ENCODE measurements at regions not wholly inside any gene's neighbourhood (a gene's known extent, or its start where the extent isn't known, plus 50 kb on each side); places are given as distances from the start of the nearest gene placed in this dataset.

DNA sequence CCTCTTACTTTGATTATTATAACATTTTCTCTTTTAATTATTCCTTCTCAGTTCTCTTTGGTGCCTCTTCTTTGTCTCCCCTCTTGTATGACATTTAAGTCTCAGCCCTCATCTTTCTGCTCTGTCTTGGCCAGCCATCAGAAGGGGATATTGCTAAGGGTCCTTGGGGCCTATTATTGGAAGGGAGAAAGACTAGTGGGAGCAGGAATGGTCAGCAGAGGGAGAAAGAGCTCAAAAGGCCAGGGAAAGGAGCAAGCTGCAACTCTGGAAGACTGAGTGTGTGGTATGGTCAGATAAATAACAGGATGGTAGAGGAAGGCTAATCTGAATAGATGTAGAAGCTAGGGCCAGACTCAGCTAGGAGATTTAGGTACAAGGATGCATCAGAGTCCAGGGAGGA is 336.9 kb downstream of the TDRD3 start:
- TF ChIP-seq, protein P1, sequence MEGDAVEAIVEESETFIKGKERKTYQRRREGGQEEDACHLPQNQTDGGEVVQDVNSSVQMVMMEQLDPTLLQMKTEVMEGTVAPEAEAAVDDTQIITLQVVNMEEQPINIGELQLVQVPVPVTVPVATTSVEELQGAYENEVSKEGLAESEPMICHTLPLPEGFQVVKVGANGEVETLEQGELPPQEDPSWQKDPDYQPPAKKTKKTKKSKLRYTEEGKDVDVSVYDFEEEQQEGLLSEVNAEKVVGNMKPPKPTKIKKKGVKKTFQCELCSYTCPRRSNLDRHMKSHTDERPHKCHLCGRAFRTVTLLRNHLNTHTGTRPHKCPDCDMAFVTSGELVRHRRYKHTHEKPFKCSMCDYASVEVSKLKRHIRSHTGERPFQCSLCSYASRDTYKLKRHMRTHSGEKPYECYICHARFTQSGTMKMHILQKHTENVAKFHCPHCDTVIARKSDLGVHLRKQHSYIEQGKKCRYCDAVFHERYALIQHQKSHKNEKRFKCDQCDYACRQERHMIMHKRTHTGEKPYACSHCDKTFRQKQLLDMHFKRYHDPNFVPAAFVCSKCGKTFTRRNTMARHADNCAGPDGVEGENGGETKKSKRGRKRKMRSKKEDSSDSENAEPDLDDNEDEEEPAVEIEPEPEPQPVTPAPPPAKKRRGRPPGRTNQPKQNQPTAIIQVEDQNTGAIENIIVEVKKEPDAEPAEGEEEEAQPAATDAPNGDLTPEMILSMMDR (IDR thresholded peaks at IDR 0.05; ENCODE audit: insufficient read depth, missing control alignments): no peak
- DNase-seq (ENCODE audit: insufficient read length, low spot score) (no peak), FAIRE-seq (no peak)

DNA sequence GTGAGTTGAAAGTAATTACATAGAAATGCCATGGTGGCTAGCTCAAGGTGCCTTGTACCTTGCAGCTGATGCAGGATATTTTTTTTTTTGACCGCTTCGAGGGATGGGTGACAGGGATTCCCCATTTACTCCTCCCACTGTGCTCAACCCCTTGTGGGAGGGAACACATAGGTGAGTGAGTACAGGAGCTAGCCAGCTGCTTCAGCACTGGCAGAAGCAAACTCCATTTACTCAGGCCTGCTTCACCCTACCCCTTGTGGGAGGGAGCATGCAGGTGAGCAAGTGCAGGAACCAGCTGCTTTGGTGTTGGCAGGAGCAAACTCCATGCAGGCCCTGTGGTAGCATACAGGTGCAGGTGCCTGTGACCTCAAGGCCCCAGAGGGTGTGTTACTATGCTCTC is 330.1 kb downstream of the TDRD3 start:
- TF ChIP-seq, protein P1 (IDR thresholded peaks at IDR 0.05; ENCODE audit: insufficient read depth, missing control alignments): no peak
- DNase-seq (ENCODE audit: insufficient read length, low spot score) (no peak), FAIRE-seq (no peak)

- no peak for DNase-seq (ENCODE audit: insufficient read length, low spot score)
- FAIRE-seq: no peak
- TF ChIP-seq, protein P1 (IDR thresholded peaks at IDR 0.05; ENCODE audit: insufficient read depth, missing control alignments): no peak
Measured at GRCh38 chr13:60721063-60721462, 324.0 kb downstream of the TDRD3 start.

DNA sequence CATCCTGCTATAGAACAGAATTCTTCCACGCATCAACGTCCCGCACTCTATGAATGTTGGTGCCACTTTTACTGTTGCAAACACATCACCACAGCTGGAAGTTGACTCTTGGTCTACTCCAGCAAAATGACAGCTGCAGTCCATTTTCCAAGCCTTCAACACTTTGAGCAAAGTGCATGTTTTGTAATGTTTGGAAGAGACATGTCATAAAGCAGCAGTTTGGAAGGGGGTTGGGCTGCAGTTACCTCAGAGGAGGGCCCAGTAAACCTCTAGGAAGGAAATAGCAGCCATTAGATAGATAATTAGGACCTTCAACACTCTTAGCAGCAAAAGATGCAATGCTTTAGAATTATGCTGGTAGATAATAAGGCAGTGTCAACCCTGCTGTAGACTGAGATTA is 323.6 kb downstream of the TDRD3 start:
- TF ChIP-seq, protein P1 (IDR thresholded peaks at IDR 0.05; ENCODE audit: insufficient read depth, missing control alignments): no peak
- DNase-seq (ENCODE audit: insufficient read length, low spot score): no peak
- FAIRE-seq: no peak

- FAIRE-seq: no peak
- no peak for DNase-seq (ENCODE audit: insufficient read length, low spot score)
- TF ChIP-seq, protein P1 (IDR thresholded peaks at IDR 0.05; ENCODE audit: insufficient read depth, missing control alignments): no peak
Measured at GRCh38 chr13:60716313-60716712, 319.3 kb downstream of the TDRD3 start.

GRCh38 chr13:60707878-60708277 is 310.9 kb downstream of the TDRD3 start:
- DNase-seq (ENCODE audit: insufficient read length, low spot score) (no peak), FAIRE-seq (no peak)
- TF ChIP-seq, protein P1 (IDR thresholded peaks at IDR 0.05; ENCODE audit: insufficient read depth, missing control alignments): no peak

- TF ChIP-seq, protein P1 (IDR thresholded peaks at IDR 0.05; ENCODE audit: insufficient read depth, missing control alignments): no peak
- FAIRE-seq: no peak
- no peak for DNase-seq (ENCODE audit: insufficient read length, low spot score)
Measured at GRCh38 chr13:60701895-60702294, 304.9 kb downstream of the TDRD3 start.

Data from D721Med (cell line).